Choroid plexus epithelial cell (primary cell): ENCODE measurements at regions not wholly inside any gene's neighbourhood (a gene's known extent, or its start where the extent isn't known, plus 50 kb on each side); places are given as distances from the start of the nearest gene placed in this dataset.
A peak's percentile ranks its signal among the peaks of the same experiment; 100 is the strongest.

ENCODE experiments used
- DNase-seq: peaks from one replicate; pipeline ENCODE4 v3.0.0-alpha.2; 2010; ENCODE audit warnings: low read depth
- H3K4me3 ChIP-seq: 2 replicates; pipeline ENCODE4 v1.5.1; 2011; ENCODE audit warnings: low read depth, mild to moderate bottlenecking, control low read depth, low read length, moderate library complexity
- CTCF ChIP-seq: conservative IDR thresholded peaks from 2 replicates; pipeline ENCODE4 v1.5.1; 2011; ENCODE audit warnings: low read depth, mild to moderate bottlenecking, control low read depth, inconsistent platforms, low read length, moderate library complexity

DNA sequence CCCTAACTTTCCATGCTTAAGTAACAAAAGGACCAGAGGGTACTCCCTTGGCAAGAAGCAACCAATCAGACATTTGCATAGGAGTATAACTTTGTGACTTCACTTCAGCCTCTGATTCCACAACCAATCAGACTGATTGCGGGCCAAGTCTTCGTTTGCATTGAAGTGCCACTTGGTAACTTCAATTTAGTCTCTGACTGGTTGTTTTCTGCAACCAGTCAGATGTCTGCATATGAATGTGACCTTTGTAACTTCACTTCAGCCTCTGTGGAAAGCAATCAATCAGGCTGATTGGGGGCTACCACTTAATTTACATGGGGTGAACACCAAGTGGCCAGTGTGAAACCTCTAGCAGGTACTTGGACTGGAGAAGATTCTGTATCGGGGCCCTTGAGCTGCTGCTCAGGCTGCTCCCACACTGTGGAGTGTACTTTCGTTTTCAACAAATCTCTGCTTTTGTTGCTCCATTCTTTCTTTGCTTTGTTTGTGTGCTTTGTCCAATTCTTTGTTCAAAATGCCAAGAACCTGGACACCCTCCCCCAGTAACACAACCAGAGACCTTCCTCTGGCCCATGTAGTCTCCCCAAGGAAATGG lies 241.5 kb downstream of the ACKR3 start:
- H3K4me3 ChIP-seq = no peak overlapping the region
- DNase-seq = no peak
- TF ChIP-seq CTCF = no peak

GRCh38 chr2:236813766-236814165 lies 244.1 kb downstream of the ACKR3 start:
- no peak for TF ChIP-seq CTCF
- no peak for DNase-seq
- H3K4me3 ChIP-seq = no peak overlapping the region

DNA sequence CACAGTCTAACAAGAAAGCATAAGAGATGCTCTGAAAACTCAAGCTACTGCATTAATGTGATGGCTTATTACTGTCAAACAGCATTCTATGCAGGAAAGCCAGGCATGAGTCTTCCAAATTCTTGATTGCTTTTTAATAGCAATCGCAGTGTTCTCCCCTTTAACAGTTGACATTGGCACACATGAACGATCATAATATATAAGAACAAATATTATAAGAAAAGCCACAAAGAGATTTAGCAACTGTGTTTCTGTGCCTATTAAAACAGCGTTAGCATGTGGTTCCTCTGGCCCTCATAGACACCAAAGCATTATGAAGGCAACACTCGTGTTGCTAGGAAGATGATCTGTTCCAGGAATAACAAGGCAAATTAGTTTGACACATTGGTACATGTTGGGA lies 245.0 kb downstream of the ACKR3 start:
- DNase-seq = no peak
- no peak overlapping the region for H3K4me3 ChIP-seq
- no peak for TF ChIP-seq CTCF

GRCh38 chr2:236815746-236816145 lies 246.1 kb downstream of the ACKR3 start:
- no peak overlapping the region for H3K4me3 ChIP-seq
- DNase-seq = no peak
- no peak for TF ChIP-seq CTCF

- H3K4me3 ChIP-seq = no peak overlapping the region
- no peak for TF ChIP-seq CTCF
- DNase-seq = no peak
These were observed 246.9 kb downstream of the ACKR3 start for GRCh38 chr2:236816197-236817170.

- H3K4me3 ChIP-seq = no peak overlapping the region
- DNase-seq = peak; percentile 29
- TF ChIP-seq CTCF = no peak
These were observed 248.8 kb downstream of the ACKR3 start for GRCh38 chr2:236818281-236819045.
